ENCODE measurements at regions not wholly inside any gene's neighbourhood (a gene's known extent, or its start where the extent isn't known, plus 50 kb on each side); places are given as distances from the start of the nearest gene placed in this dataset.
"Not testable (repeated sequence)": the region's sequence is repeated elsewhere in the genome, so short reads cannot be mapped to it uniquely, and the experiment has no call there.

DNA sequence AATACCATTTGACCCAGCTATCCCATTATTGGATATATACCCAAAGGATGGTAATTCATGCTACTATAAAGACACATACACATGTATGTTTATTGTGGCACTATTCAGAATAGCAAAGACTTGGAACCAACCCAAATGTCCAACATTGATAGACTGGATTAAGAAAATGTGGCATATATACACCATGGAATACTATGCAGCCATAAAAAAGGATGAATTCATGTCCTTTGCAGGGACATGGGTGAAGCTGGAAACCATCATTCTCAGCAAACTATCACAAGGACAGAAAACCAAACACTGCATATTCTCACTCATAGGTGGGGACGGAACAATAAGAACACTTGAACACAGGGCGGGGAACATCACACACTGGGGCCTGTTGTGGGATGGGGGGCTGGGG, 431.4 kb downstream of the TFEC start:
- not testable (repeated sequence) for DNase-seq (ENCODE audit: extremely low read depth in 1 of 11, low read depth in 9 of 11, low spot score in 4 of 11)

DNA sequence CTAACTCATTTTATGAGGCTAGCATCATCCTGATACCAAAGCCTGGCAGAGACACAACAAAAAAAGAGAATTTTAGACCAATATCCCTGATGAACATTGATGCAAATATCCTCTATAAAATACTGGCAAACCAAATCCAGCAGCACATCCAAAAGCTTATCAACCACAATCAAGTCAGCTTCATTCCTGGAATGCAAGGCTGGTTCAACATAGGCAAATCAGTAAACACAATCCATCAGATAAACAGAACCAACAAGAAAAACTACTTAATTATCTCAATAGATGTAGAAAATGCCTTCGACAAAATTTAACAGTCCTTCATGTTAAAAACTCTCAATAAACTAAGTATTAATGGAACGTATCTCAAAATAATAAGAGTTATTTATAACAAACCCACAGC, 433.3 kb downstream of the TFEC start:
- DNase-seq (ENCODE audit: extremely low read depth in 1 of 11, low read depth in 9 of 11, low spot score in 4 of 11), result not testable (repeated sequence)

DNA sequence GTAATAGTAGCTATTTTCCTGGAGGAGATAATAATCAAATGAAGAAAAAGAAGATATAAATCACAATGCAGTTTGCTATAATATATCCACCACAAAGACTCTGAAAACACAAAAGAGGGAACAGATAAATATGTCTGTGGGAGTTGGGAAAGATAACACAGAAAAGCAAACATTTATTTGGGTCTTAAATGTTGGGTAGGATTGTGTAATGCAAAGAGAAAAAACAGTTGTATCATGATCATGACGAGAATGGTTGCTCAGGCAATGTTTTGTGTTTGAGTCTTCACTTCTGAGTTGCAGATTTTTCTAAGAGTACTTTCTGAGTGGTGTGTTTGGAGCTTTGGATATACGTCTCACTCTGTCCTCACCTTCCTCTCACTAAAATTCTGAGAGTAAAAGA, 437.5 kb downstream of the TFEC start:
- no peak for DNase-seq (ENCODE audit: extremely low read depth in 1 of 11, low read depth in 9 of 11, low spot score in 4 of 11)

DNA sequence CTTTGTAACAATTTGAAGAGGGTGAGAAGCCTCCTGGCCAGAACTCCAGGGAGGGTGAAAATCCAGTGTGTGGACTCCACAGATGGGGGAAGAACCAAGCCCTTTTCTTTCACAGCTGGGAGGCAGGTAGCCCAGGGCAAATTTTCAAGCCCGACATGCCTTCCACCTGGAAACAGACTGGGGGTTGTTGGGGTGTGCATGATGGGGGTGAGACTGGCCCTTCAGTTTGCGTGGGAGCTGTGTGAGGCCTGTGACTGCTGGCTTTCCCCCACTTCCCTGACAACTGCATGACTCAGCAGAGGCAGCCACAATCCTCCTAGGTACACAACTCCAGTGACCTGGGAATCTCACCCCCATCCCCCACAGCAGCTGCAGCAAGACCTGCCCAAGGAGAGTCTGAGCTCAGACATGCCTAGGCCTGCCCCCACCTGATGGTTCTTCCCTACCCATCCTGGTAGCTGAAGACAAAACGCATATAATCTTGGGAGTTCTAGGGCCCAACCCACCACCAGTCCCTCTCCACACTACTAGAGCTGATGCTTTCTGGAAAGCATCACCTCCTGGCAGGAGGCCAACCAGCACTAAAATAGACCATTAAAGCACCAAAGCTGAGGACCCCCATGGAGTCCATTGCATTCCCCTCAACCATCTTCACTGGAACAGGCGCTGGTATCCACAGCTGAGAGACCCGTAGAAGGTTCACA, 445.4 kb downstream of the TFEC start:
- DNase-seq (ENCODE audit: extremely low read depth in 1 of 11, low read depth in 9 of 11, low spot score in 4 of 11), result no peak

DNA sequence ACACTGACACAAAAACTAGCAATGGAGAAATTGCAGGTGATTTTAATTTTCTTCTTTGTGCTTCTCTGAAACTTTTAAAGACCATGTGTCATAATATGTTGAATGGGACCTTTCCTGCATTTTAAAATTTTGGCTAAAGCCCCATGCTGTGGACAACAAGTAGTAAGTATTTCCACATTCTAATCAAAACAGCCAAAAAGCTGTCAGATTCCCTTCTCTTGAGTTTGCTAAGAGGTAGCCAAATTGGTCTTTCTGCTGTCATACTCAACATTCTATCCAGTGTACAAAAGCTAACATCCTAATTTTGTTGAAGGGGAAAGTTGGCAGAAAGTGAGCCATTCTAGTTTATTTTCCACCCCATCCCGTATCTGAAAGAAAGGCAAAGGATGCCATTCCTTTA, 447.6 kb downstream of the TFEC start:
- no peak for DNase-seq (ENCODE audit: extremely low read depth in 1 of 11, low read depth in 9 of 11, low spot score in 4 of 11)

DNA sequence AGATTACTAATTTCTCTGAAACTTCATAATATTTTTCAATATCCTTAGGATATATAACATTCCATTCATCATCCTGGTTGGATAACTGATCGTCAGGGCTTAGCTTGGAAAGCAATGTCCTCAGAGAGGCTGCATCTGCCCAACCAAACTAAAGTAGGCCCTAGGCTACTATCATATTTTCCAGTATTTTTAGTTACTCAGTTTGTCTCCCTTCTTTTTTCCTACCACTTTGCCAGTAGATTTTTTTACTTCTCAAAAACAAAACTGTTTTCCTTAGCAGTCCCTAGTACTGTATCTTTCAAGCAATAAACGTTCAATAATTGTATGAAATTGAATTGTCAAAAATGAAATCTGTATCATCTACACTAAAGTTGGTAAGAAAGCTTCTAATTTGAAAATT, 452.0 kb downstream of the TFEC start:
- no peak for DNase-seq (ENCODE audit: extremely low read depth in 1 of 11, low read depth in 9 of 11, low spot score in 4 of 11)

GRCh38 chr7:115574681-115575291, 455.8 kb downstream of the TFEC start:
- DNase-seq (ENCODE audit: extremely low read depth in 1 of 11, low read depth in 9 of 11, low spot score in 4 of 11), result no peak

- no peak for DNase-seq (ENCODE audit: extremely low read depth in 1 of 11, low read depth in 9 of 11, low spot score in 4 of 11)
Observed at GRCh38 chr7:115572111-115572510, 458.5 kb downstream of the TFEC start.

- DNase-seq (ENCODE audit: extremely low read depth in 1 of 11, low read depth in 9 of 11, low spot score in 4 of 11), result no peak
Observed at GRCh38 chr7:115561335-115562110, 469.0 kb downstream of the TFEC start.

DNA sequence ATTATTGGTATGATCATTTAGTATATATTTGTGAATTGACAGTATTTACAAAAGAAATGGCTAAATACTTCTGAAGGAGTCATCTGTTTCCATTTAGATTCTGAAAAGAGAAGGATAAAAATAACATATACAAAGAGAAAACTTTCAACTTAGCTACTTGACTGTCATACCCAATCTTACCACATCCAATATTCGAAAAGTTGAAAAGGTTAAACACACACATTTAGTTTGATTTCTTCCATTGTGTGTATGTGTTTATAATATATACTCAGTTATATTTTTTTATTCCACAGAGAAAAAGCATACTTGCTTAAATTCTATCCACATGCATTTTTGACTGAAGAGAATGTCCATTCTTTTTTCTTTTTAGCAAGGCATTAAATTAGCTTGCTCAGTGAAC, 470.7 kb downstream of the TFEC start:
- DNase-seq (ENCODE audit: extremely low read depth in 1 of 11, low read depth in 9 of 11, low spot score in 4 of 11), result no peak

DNA sequence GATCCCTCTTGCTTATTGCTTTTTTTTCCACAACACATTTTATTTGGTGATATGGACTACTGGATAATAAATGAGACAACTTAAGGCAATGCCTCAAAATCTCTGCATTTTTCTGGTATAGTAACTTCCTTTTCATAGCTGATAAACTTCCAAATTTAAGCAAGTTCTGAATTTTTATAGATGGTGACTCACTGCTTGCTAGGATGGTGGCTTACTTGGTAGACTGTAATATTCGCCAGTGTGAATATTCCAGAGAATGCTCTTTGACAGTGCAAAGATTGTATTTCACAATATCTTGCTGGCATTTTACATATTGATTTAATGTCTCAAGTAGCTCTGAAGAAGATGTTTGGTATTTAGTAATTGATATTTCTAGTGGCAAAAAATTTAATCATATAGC, 472.4 kb downstream of the TFEC start:
- no peak for DNase-seq (ENCODE audit: extremely low read depth in 1 of 11, low read depth in 9 of 11, low spot score in 4 of 11)

- DNase-seq (ENCODE audit: extremely low read depth in 1 of 11, low read depth in 9 of 11, low spot score in 4 of 11), result not testable (repeated sequence)
Observed at GRCh38 chr7:115557296-115557695, 473.3 kb downstream of the TFEC start.

DNA sequence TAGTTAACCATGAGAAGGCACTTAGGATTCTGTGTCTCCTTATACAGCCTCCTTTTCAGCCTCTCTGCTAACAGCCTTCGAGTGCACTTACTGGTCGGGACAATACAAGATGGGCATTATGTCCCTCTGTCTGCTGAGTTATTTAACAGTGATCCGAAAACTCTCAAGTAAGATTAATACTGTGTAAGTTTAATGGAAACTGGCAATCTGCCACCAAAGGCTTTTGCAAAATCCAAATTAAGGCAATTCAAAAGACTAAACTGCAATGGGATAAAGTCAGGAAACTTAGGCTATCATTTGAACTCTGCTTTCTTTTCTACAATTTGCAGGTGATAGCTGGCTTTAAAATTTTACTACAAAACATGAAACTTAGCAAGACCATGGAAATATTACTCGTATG, 477.8 kb downstream of the TFEC start:
- no peak for DNase-seq (ENCODE audit: extremely low read depth in 1 of 11, low read depth in 9 of 11, low spot score in 4 of 11)

DNA sequence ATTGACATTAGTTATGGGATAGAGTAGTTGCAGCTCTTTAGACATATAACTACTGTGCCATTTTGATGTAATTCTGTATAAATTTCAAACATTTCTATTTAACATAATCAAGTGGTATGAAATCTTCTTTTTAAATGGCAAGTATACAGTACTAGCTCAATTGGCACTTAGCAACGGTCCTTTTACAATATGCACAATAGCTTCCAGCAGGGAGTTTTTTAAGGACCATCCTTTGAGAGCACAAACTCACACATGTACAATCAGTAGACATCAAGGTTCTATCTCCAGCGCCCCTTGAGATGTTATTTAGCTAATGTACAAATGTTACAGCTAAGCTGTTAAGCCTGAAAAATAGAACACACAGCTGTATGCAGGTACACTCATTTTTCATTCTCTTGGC, 480.7 kb downstream of the TFEC start:
- DNase-seq (ENCODE audit: extremely low read depth in 1 of 11, low read depth in 9 of 11, low spot score in 4 of 11), result no peak

DNA sequence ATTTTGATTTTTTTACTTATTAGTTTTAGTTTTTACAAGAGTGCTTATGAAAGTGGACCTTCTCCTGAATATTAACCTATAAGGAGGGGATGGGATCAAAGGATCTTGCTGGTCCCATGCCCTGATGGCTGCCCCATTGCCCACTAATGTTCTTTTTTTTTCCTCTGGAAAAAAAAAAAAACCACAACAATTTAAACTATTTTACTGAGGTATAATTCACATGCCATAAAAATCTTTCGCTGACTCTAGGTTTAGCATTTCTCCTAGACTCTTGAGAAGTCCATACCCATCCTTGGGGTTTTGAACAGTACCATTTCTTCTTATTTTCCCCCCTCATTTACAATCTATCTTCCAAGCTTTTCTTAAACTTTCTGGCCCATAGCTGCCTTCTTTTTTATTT, 481.8 kb downstream of the TFEC start:
- DNase-seq (ENCODE audit: extremely low read depth in 1 of 11, low read depth in 9 of 11, low spot score in 4 of 11), result no peak

- no peak for DNase-seq (ENCODE audit: extremely low read depth in 1 of 11, low read depth in 9 of 11, low spot score in 4 of 11)
Observed at GRCh38 chr7:115546790-115547189, 483.8 kb downstream of the TFEC start.

DNA sequence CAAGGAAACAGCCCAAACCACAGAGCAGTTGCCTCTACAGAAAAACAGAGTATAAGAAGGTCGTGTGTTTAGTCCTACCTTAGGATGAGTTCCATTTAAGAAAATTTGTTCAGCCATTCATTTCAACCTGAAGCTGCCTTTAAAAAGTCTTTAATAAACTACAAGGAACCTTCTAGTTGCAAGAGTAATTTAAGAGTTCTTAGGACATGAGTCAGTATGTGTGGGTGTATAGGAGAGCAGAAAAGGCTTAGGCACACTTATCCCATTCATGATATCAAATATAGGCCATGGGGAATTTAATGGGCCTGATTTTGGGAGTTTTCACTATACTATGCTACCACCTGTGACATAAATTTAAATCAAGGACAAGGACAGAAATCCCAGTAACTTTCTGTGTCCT, 496.8 kb downstream of the TFEC start:
- no peak for DNase-seq (ENCODE audit: extremely low read depth in 1 of 11, low read depth in 9 of 11, low spot score in 4 of 11)

DNA sequence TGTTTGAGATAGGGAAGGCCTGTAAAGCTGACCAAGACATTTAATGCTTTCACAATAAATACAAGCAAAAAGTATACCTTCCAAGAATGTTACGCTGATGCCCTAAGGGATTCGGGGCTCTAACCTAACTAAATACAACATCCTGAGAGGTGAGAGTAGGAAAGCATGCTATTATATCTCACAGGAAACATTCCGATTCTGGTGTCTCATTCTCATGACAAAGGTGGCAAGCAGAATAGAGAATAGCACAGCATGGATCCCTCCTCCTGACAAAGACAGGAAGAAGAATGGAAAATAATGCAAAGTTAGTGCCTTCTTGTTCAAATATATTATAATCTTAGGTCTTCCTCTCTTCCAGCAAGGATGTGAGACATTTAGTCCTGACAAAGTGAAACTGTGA, 504.3 kb downstream of the TFEC start:
- no peak for DNase-seq (ENCODE audit: extremely low read depth in 1 of 11, low read depth in 9 of 11, low spot score in 4 of 11)

GRCh38 chr7:115522174-115522573, 508.4 kb downstream of the TFEC start:
- no peak for DNase-seq (ENCODE audit: extremely low read depth in 1 of 11, low read depth in 9 of 11, low spot score in 4 of 11)

- no peak for DNase-seq (ENCODE audit: extremely low read depth in 1 of 11, low read depth in 9 of 11, low spot score in 4 of 11)
Observed at GRCh38 chr7:115516341-115516740, 514.2 kb downstream of the TFEC start.
